Calu3 (cell line): ENCODE measurements at regions not wholly inside any gene's neighbourhood (a gene's known extent, or its start where the extent isn't known, plus 50 kb on each side); places are given as distances from the start of the nearest gene placed in this dataset.
"Not testable (repeated sequence)": the region's sequence is repeated elsewhere in the genome, so short reads cannot be mapped to it uniquely, and the experiment has no call there.

Source experiments
- BruUV-seq: library from RNA; stranded (reverse); fragments of 400-500 nt; replicated peaks from 2 replicates; lab custom pipeline; 2021; lab: Mats Ljungman, UMichigan
- CTCF ChIA-PET: fragments of 300-600 bp; sonication (Branson Sonifier 250); formaldehyde crosslinking; loops from one replicate; lab custom pipeline; 2022; ENCODE audit warnings: antibody characterized with exemption; lab: Charles Lee
- DNase-seq: peaks from one replicate; pipeline ENCODE4 v3.0.0; 2022
- H3K27ac Mint-ChIP-seq: one replicate; pipeline ENCODE4 v1.8.0; 2022; ENCODE audit warnings: mixed read lengths; ENCODE audit not compliant: unreplicated experiment
- H3K27me3 Mint-ChIP-seq: one replicate; pipeline ENCODE4 v1.8.0; 2022; ENCODE audit warnings: mixed read lengths; ENCODE audit not compliant: unreplicated experiment
- H3K36me3 Mint-ChIP-seq: one replicate; pipeline ENCODE4 v1.8.0; 2022; ENCODE audit warnings: mild to moderate bottlenecking, moderate library complexity, mixed read lengths; ENCODE audit not compliant: insufficient read depth, unreplicated experiment
- H3K4me1 Mint-ChIP-seq: one replicate; pipeline ENCODE4 v1.8.0; 2022; ENCODE audit warnings: mild to moderate bottlenecking, low read depth, mixed read lengths; ENCODE audit not compliant: unreplicated experiment
- H3K4me3 Mint-ChIP-seq: one replicate; pipeline ENCODE4 v1.8.0; 2022; ENCODE audit warnings: mild to moderate bottlenecking, low read depth, moderate library complexity, mixed read lengths; ENCODE audit not compliant: unreplicated experiment
- H3K9me3 Mint-ChIP-seq: one replicate; pipeline ENCODE4 v1.8.0; 2022; ENCODE audit warnings: low read depth, mixed read lengths; ENCODE audit not compliant: unreplicated experiment
- intact Hi-C: fragments of 100-400 bp; cut with micrococcal nuclease; formaldehyde crosslinking; loops from one replicate; pipeline ENCODE4 v1.10.0; 2022; ENCODE audit not compliant: unreplicated experiment
- TF ChIP-seq, protein P1 (sequence below): fragments of 200-600 bp; IDR thresholded peaks from one replicate; pipeline ENCODE4 v1.8.0; 2022; ENCODE audit warnings: antibody characterized with exemption; ENCODE audit not compliant: unreplicated experiment

- Mint-ChIP-seq H3K27ac (no peak overlapping the region), H3K27me3 (no peaks in the 10 kb centered on the region), H3K9me3 (peaks cover 6% of the 10 kb centered on the region), H3K36me3 (no peaks in the 10 kb centered on the region), H3K4me3 (no peak overlapping the region), H3K4me1 (no peaks in the 10 kb centered on the region)
- intact Hi-C loops = no loop called here
- TF ChIP-seq, protein P1, sequence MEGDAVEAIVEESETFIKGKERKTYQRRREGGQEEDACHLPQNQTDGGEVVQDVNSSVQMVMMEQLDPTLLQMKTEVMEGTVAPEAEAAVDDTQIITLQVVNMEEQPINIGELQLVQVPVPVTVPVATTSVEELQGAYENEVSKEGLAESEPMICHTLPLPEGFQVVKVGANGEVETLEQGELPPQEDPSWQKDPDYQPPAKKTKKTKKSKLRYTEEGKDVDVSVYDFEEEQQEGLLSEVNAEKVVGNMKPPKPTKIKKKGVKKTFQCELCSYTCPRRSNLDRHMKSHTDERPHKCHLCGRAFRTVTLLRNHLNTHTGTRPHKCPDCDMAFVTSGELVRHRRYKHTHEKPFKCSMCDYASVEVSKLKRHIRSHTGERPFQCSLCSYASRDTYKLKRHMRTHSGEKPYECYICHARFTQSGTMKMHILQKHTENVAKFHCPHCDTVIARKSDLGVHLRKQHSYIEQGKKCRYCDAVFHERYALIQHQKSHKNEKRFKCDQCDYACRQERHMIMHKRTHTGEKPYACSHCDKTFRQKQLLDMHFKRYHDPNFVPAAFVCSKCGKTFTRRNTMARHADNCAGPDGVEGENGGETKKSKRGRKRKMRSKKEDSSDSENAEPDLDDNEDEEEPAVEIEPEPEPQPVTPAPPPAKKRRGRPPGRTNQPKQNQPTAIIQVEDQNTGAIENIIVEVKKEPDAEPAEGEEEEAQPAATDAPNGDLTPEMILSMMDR = no peak
- BruUV-seq = no TSS peak
- DNase-seq = no peak
- CTCF ChIA-PET = no interaction called here
These were observed 824.0 kb downstream of the RAPGEF2 start for GRCh38 chr4:159926871-159927270.

DNA sequence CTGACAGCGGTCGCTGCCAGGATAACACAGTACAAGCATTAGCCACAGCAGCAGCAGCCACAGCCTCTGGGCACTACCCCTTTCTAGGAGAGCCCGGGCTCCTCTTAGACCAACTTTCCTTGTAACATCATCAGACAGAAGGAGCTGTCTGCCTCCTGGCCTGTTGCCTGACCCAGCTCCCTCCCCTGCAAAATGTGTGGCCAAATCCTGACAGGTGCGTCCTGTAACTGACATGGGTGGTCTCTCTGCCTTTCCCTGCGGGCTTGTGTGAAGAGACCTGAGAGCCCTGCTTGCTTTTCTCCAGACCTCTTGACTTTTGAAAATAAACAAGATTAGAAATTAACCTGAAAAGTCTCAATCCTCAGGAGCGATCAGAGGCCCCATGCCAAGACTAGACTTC, 824.9 kb downstream of the RAPGEF2 start:
- no TSS peak for BruUV-seq
- Mint-ChIP-seq H3K36me3 (no peaks in the 10 kb centered on the region), H3K4me3 (no peak overlapping the region), H3K9me3 (peaks cover 8% of the 10 kb centered on the region), H3K4me1 (no peaks in the 10 kb centered on the region), H3K27ac (no peak overlapping the region), H3K27me3 (no peaks in the 10 kb centered on the region)
- no peak for DNase-seq
- TF ChIP-seq, protein P1 = no peak
- intact Hi-C loops = no loop called here
- CTCF ChIA-PET = no interaction called here

DNA sequence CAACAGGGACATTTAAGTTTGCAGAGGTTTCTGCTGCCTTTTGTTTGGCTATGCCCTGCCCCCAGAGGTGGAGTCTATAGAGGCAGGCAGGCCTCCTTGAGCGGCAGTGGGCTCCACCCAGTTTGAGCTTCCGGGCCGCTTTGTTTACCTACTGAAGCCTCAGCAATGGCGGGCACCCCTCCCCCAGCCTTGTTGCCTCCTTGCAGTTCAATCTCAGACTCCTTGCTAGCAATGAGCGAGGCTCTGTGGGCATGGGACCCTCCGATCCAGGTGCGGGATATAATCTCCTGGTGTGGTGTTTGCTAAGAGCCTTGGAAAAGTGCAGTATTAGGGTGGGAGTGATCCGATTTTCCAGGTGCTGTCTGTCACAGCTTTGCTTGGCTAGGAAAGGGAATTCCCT, 831.7 kb downstream of the RAPGEF2 start:
- BruUV-seq, H3K27me3 Mint-ChIP-seq, H3K4me1 Mint-ChIP-seq, H3K27ac Mint-ChIP-seq, H3K4me3 Mint-ChIP-seq, H3K9me3 Mint-ChIP-seq, intact Hi-C loops, CTCF ChIA-PET, DNase-seq, H3K36me3 Mint-ChIP-seq: not testable (repeated sequence)

DNA sequence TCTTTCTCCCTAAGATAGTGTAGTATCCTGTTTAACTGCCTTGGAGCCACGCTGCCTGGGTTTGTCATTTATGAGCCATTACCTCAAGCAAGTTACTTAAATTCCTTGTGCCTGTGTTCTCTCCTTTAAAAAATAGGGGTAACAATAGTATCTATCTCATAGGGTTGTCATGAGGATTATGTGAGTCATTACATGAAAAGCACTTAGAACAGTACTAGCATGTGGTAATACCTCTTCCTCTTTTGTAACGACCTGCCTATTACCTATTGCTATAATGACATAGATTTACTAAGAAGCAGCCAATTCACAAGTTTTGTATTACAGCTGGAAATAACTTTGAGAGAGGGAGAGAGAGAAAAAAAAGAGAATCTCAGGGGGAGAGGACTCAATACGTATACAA, 834.7 kb downstream of the RAPGEF2 start:
- intact Hi-C loops = no loop called here
- no TSS peak for BruUV-seq
- no peaks in the 10 kb centered on the region for H3K36me3 Mint-ChIP-seq
- H3K27ac Mint-ChIP-seq = no peak overlapping the region
- no peak for DNase-seq
- H3K9me3 Mint-ChIP-seq = peaks cover 5% of the 10 kb centered on the region
- H3K27me3 Mint-ChIP-seq = no peaks in the 10 kb centered on the region
- H3K4me1 Mint-ChIP-seq = no peaks in the 10 kb centered on the region
- H3K4me3 Mint-ChIP-seq = no peak overlapping the region
- TF ChIP-seq, protein P1 = no peak
- CTCF ChIA-PET = no interaction called here

DNA sequence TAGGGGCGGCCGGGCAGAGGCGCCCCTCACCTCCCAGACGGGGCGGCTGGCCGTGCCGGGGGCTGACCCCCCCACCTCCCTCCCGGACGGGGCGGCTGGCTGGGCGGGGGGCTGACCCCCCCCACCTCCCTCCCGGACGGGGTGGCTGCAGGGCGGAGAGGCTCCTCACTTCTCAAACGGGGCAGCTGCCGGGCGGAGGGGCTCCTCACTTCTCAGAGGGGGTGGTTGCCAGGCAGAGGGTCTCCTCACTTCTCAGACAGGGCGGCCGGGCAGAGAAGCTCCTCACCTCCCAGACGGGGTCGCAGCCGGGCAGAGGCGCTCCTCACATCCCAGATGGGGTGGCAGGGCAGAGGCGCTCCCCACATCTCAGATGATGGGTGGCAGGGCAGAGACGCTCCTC, 836.8 kb downstream of the RAPGEF2 start:
- H3K9me3 Mint-ChIP-seq, H3K4me3 Mint-ChIP-seq, H3K27me3 Mint-ChIP-seq, DNase-seq, CTCF ChIA-PET, H3K27ac Mint-ChIP-seq, H3K36me3 Mint-ChIP-seq, H3K4me1 Mint-ChIP-seq, BruUV-seq: not testable (repeated sequence)
- intact Hi-C loops = loop anchor here (10.0 kb wide), 1 partner anchor 425 kb away; no protein-coding TSS in a partner anchor
